Right atrium auricular region (tissue), 2 donors: ENCODE measurements at regions not wholly inside any gene's neighbourhood (a gene's known extent, or its start where the extent isn't known, plus 50 kb on each side); places are given as distances from the start of the nearest gene placed in this dataset.
"Not testable (repeated sequence)": the region's sequence is repeated elsewhere in the genome, so short reads cannot be mapped to it uniquely, and the experiment has no call there.

Source experiments
- DNase-seq: peaks from one replicate; pipeline ENCODE4 v3.0.0-alpha.2; 2019; ENCODE audit warnings: low spot score
- H3K27ac ChIP-seq, 2 donors: fragments of 200-600 bp; sonication (generic); 1 replicate in 1 of 2; 2 replicates in 1 of 2; pipeline ENCODE4 v1.5.1; 2016 to 2019
- H3K27me3 ChIP-seq, 2 donors: fragments of 200-600 bp; sonication (generic); one replicate each; pipeline versions ENCODE4 v1.5.1 to v1.6.0; 2017 to 2019
- H3K36me3 ChIP-seq: fragments of 200-600 bp; sonication (generic); one replicate; pipeline ENCODE4 v1.5.1; 2016
- H3K4me1 ChIP-seq, 2 donors: fragments of 200-600 bp; sonication (generic); one replicate each; pipeline versions ENCODE4 v1.5.1 to v1.6.0; 2017 to 2019
- H3K4me3 ChIP-seq, 2 donors: fragments of 200-600 bp; sonication (generic); 1 replicate in 1 of 2; 2 replicates in 1 of 2; pipeline ENCODE4 v1.5.1; 2017 to 2019; ENCODE audit warnings: mild to moderate bottlenecking in 1 of 2, moderate library complexity in 1 of 2
- H3K9me3 ChIP-seq, 2 donors: fragments of 200-600 bp; sonication (generic); one replicate each; pipeline ENCODE4 v1.5.1; 2019
- TF ChIP-seq, protein P1 (sequence below), 2 donors: fragments of 200-600 bp; sonication (generic); IDR thresholded peaks; one replicate each; pipeline ENCODE4 v1.5.1; 2019; ENCODE audit warnings: antibody characterized with exemption in 2 of 2

DNA sequence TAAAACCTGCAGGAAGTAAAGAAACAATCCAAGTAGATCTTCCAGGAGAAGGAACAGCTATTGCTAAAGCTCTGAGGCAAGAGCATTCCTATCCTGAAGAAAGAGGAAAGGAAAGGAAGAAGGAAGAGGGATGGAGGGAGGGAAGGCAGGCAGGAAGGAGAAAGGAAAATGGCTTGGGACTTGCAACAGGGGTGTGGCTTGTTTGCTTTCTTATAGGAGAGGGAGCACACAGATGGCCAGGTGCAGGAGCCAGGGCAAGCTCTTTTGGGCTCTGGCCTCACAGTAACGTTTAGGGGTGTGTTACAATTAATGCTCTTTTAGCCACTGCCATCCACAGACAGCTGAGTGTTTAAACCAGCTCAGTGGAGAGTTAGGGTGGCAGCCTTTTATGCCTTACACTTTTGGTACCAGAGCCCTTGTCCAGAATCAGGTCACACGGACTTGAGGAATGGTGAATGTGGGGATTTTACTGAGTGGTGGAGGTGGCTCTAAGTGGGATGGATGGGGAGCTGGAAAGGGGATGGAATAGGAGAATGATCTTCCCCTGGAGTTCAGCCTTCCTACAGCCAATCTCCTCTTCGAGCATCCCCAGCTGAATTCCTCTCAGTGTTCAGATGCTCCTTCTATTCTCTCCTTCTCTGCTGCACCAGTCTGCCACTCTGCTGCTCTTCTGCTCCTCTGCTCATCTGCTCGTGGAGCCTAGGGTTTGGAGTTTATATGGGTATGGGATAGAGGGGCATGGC, 108.7 kb upstream of the SLC39A10 start:
- no peaks in the 10 kb centered on the region for H3K36me3 ChIP-seq
- H3K27ac ChIP-seq: no peak overlapping the region
- H3K9me3 ChIP-seq: peaks cover 0 to 11% of the 10 kb centered on the region in 2 donors
- no peak for DNase-seq
- no peaks in the 10 kb centered on the region for H3K27me3 ChIP-seq
- TF ChIP-seq, protein P1, sequence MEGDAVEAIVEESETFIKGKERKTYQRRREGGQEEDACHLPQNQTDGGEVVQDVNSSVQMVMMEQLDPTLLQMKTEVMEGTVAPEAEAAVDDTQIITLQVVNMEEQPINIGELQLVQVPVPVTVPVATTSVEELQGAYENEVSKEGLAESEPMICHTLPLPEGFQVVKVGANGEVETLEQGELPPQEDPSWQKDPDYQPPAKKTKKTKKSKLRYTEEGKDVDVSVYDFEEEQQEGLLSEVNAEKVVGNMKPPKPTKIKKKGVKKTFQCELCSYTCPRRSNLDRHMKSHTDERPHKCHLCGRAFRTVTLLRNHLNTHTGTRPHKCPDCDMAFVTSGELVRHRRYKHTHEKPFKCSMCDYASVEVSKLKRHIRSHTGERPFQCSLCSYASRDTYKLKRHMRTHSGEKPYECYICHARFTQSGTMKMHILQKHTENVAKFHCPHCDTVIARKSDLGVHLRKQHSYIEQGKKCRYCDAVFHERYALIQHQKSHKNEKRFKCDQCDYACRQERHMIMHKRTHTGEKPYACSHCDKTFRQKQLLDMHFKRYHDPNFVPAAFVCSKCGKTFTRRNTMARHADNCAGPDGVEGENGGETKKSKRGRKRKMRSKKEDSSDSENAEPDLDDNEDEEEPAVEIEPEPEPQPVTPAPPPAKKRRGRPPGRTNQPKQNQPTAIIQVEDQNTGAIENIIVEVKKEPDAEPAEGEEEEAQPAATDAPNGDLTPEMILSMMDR (IDR thresholded peaks at IDR 0.05): no peak
- no peak overlapping the region for H3K4me3 ChIP-seq
- no peaks in the 10 kb centered on the region for H3K4me1 ChIP-seq

DNA sequence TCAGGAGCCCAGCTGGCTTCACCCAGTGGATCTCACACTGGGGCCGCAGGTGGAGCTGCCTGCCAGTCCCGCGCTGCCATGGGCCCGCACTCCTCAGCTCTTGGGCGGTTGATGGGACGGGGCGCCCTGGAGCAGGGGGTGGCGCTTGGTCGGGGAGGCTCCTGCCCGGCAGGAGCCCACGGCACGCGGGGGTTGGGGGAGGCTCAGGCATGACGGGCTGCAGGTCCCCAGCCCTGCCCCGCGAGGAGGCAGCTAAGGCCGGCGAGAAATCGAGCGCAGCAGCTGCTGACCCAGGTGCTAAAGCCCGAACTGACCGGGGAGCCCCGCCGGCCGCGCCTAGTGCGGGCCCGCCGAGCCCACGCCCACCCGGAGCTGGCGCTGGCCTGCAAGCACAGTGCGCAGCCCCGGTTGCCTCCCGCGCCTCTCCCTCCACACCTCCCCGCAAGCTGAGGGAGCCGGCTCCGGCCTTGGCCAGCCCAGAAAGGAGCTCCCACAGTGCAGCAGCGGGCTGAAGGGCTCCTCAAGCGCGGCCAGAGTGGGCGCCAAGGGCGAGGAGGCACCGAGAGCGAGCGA, 109.7 kb upstream of the SLC39A10 start:
- not testable (repeated sequence) for H3K4me3 ChIP-seq, H3K27me3 ChIP-seq, H3K4me1 ChIP-seq, DNase-seq, H3K27ac ChIP-seq, H3K36me3 ChIP-seq
- peaks cover 0 to 11% of the 10 kb centered on the region in 2 donors for H3K9me3 ChIP-seq

GRCh38 chr2:195545811-195546210, 111.2 kb upstream of the SLC39A10 start:
- Histone ChIP-seq H3K4me1 (no peaks in the 10 kb centered on the region), H3K9me3 (peaks cover 0 to 11% of the 10 kb centered on the region in 2 donors), H3K27ac (no peak overlapping the region), H3K36me3 (no peaks in the 10 kb centered on the region), H3K4me3 (no peak overlapping the region), H3K27me3 (no peaks in the 10 kb centered on the region)
- TF ChIP-seq, protein P1 (IDR thresholded peaks at IDR 0.05): no peak
- DNase-seq: no peak

- no peak for DNase-seq
- TF ChIP-seq, protein P1 (IDR thresholded peaks at IDR 0.05): no peak
- Histone ChIP-seq H3K36me3 (no peaks in the 10 kb centered on the region), H3K9me3 (peaks cover 0 to 11% of the 10 kb centered on the region in 2 donors), H3K4me3 (no peak overlapping the region), H3K4me1 (no peaks in the 10 kb centered on the region), H3K27me3 (no peaks in the 10 kb centered on the region), H3K27ac (no peak overlapping the region)
These were observed 112.8 kb upstream of the SLC39A10 start for GRCh38 chr2:195543902-195544894.

DNA sequence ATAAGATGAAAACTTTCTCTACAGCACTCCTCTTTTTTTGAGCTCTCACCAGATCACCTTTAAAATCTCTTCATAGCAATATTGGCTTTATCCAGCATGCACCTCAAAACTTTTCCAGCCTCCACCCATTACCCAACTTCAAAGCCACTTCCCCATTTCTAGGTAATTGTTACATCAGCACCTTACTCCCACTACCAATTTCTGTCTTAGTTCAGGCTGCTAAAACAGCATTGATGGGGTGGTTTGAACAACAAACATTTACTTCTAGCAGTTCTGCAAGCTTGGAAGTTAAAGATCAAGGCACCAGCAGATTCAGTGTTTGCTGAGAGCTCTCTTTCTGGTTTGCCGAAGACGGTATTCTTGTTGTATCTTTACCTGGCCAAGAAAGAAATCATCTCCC, 114.0 kb upstream of the SLC39A10 start:
- no peak for DNase-seq
- no peak overlapping the region for H3K4me3 ChIP-seq
- no peaks in the 10 kb centered on the region for H3K4me1 ChIP-seq
- TF ChIP-seq, protein P1 (IDR thresholded peaks at IDR 0.05): no peak
- H3K36me3 ChIP-seq: no peaks in the 10 kb centered on the region
- H3K27me3 ChIP-seq: no peaks in the 10 kb centered on the region
- peaks cover 0 to 2% of the 10 kb centered on the region in 2 donors for H3K9me3 ChIP-seq
- no peak overlapping the region for H3K27ac ChIP-seq

GRCh38 chr2:195542067-195542466, 115.0 kb upstream of the SLC39A10 start:
- no peak for DNase-seq
- Histone ChIP-seq H3K4me3 (no peak overlapping the region), H3K4me1 (no peaks in the 10 kb centered on the region), H3K27me3 (no peaks in the 10 kb centered on the region), H3K36me3 (no peaks in the 10 kb centered on the region), H3K27ac (no peak overlapping the region), H3K9me3 (no peaks in the 10 kb centered on the region)
- TF ChIP-seq, protein P1 (IDR thresholded peaks at IDR 0.05): no peak
